ENCODE measurements at regions not wholly inside any gene's neighbourhood (a gene's known extent, or its start where the extent isn't known, plus 50 kb on each side); places are given as distances from the start of the nearest gene placed in this dataset.
A peak's percentile ranks its signal among the peaks of the same experiment; 100 is the strongest.

DNA sequence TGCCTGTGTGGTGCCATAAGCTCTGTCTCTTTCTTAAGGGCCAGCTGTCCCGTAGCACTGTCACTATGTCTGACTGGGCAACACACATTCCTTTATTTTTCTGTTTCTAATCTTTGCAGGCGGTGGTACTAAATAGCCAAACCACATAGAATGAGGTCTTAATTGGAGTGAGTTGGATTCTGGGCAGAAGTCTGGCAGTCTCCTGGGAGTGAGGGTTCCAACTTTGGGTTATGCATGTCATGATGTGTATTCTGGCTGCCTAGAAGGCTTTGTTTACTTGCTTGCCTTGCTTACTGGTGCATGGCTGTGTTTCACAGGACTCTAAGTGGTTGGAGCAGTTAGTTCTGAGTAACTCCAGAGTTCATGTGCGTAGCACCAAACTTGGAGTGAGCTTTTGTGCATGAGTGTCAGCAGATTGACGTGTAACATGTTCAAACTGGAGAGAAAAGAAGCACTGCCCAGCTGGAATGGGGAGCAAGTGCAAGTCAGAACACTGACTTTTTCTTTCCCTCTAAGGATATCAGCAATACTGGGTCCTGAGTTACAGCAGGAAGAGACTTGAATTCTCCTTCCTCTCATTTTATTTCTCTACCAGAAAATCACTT is 185.8 kb downstream of the PCSK1 start (continued):
- TF ChIP-seq, protein P1, sequence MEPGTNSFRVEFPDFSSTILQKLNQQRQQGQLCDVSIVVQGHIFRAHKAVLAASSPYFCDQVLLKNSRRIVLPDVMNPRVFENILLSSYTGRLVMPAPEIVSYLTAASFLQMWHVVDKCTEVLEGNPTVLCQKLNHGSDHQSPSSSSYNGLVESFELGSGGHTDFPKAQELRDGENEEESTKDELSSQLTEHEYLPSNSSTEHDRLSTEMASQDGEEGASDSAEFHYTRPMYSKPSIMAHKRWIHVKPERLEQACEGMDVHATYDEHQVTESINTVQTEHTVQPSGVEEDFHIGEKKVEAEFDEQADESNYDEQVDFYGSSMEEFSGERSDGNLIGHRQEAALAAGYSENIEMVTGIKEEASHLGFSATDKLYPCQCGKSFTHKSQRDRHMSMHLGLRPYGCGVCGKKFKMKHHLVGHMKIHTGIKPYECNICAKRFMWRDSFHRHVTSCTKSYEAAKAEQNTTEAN (CRISPR knock-in tag; IDR thresholded peaks at IDR 0.05): no peak
- no peak for TF ChIP-seq ZNF263 (CRISPR knock-in tag; IDR thresholded peaks at IDR 0.05; ENCODE audit: low read depth)
- TF ChIP-seq, protein P2, sequence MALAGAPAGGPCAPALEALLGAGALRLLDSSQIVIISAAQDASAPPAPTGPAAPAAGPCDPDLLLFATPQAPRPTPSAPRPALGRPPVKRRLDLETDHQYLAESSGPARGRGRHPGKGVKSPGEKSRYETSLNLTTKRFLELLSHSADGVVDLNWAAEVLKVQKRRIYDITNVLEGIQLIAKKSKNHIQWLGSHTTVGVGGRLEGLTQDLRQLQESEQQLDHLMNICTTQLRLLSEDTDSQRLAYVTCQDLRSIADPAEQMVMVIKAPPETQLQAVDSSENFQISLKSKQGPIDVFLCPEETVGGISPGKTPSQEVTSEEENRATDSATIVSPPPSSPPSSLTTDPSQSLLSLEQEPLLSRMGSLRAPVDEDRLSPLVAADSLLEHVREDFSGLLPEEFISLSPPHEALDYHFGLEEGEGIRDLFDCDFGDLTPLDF (CRISPR knock-in tag; IDR thresholded peaks at IDR 0.05): no peak
- TF ChIP-seq, protein P3, sequence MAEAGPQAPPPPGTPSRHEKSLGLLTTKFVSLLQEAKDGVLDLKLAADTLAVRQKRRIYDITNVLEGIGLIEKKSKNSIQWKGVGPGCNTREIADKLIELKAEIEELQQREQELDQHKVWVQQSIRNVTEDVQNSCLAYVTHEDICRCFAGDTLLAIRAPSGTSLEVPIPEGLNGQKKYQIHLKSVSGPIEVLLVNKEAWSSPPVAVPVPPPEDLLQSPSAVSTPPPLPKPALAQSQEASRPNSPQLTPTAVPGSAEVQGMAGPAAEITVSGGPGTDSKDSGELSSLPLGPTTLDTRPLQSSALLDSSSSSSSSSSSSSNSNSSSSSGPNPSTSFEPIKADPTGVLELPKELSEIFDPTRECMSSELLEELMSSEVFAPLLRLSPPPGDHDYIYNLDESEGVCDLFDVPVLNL (CRISPR knock-in tag; IDR thresholded peaks at IDR 0.05; ENCODE audit: borderline replicate concordance, low read depth): no peak

GRCh38 chr5:96245140-96246091 is 187.6 kb downstream of the PCSK1 start:
- Mint-ChIP-seq H3K4me3 (no peak overlapping the region), H3K4me1 (peaks cover 5% of the 10 kb centered on the region), H3K36me3 (no peaks in the 10 kb centered on the region), H3K27ac (no peak overlapping the region), H3K27me3 (ENCODE audit: low read depth) (no peaks in the 10 kb centered on the region; the same call in 1 of the 2 replicates), H3K9me3 (peaks cover 5% of the 10 kb centered on the region; the same call in 1 of the 2 replicates)
- POLR2A ChIA-PET: no interaction called here
- ATAC-seq (no peak), DNase-seq (ENCODE audit: low spot score) (no peak)
- CTCF ChIA-PET: no interaction called here
- TF ChIP-seq GABPB1 (CRISPR knock-in tag; IDR thresholded peaks at IDR 0.05): 0 out of 2 replicates have a peak, but pooled peaks have one; percentile 14
- TF ChIP-seq, protein P4, sequence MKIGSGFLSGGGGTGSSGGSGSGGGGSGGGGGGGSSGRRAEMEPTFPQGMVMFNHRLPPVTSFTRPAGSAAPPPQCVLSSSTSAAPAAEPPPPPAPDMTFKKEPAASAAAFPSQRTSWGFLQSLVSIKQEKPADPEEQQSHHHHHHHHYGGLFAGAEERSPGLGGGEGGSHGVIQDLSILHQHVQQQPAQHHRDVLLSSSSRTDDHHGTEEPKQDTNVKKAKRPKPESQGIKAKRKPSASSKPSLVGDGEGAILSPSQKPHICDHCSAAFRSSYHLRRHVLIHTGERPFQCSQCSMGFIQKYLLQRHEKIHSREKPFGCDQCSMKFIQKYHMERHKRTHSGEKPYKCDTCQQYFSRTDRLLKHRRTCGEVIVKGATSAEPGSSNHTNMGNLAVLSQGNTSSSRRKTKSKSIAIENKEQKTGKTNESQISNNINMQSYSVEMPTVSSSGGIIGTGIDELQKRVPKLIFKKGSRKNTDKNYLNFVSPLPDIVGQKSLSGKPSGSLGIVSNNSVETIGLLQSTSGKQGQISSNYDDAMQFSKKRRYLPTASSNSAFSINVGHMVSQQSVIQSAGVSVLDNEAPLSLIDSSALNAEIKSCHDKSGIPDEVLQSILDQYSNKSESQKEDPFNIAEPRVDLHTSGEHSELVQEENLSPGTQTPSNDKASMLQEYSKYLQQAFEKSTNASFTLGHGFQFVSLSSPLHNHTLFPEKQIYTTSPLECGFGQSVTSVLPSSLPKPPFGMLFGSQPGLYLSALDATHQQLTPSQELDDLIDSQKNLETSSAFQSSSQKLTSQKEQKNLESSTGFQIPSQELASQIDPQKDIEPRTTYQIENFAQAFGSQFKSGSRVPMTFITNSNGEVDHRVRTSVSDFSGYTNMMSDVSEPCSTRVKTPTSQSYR (CRISPR knock-in tag; IDR thresholded peaks at IDR 0.05): no peak

GRCh38 chr5:96244696-96245095 is 188.4 kb downstream of the PCSK1 start:
- no peaks in the 10 kb centered on the region; the same call in 1 of the 2 replicates for H3K27me3 Mint-ChIP-seq (ENCODE audit: low read depth)
- POLR2A ChIA-PET: no interaction called here

More at GRCh38 chr5:96244696-96245095, 188.4 kb downstream of the PCSK1 start:
- TF ChIP-seq ZSCAN18 (CRISPR knock-in tag; IDR thresholded peaks at IDR 0.05) (no peak), TEAD4 (CRISPR knock-in tag; IDR thresholded peaks at IDR 0.05) (no peak), SMAD4 (CRISPR knock-in tag; IDR thresholded peaks at IDR 0.05) (no peak), ZNF423 (CRISPR knock-in tag; IDR thresholded peaks at IDR 0.05) (no peak), TP53 (CRISPR knock-in tag; IDR thresholded peaks at IDR 0.05) (no peak), NR3C1 (CRISPR knock-in tag; conservative IDR thresholded peaks at IDR 0.05; ENCODE audit: low read depth) (no peak)
- no peak overlapping the region for H3K4me3 Mint-ChIP-seq
- H3K27ac Mint-ChIP-seq: no peak overlapping the region
- DNase-seq (ENCODE audit: low spot score) (no peak), ATAC-seq (no peak)
- CTCF ChIA-PET: no interaction called here
- H3K36me3 Mint-ChIP-seq: no peaks in the 10 kb centered on the region
- peaks cover 5% of the 10 kb centered on the region; the same call in 1 of the 2 replicates for H3K9me3 Mint-ChIP-seq
- peaks cover 5% of the 10 kb centered on the region for H3K4me1 Mint-ChIP-seq
